ENCODE measurements at regions not wholly inside any gene's neighbourhood (a gene's known extent, or its start where the extent isn't known, plus 50 kb on each side); places are given as distances from the start of the nearest gene placed in this dataset.

- H3K27me3 ChIP-seq (ENCODE audit: control insufficient read depth, insufficient read depth, low read length) = no peaks in the 10 kb centered on the region
- peaks cover 70% of the 10 kb centered on the region for H3K9me3 ChIP-seq (ENCODE audit: control insufficient read depth, insufficient read depth, low read length)
- no peak for TF ChIP-seq CTCF (IDR thresholded peaks at IDR 0.05; ENCODE audit: low read depth, low read length)
- CTCF ChIA-PET = no interaction called here
- DNase-seq (ENCODE audit: low read depth, low spot score) = no peak
- no peak overlapping the region for H3K4me3 ChIP-seq (ENCODE audit: low read depth, low read length)
- POLR2A ChIA-PET = no interaction called here
- no peak overlapping the region for H3K27ac ChIP-seq (ENCODE audit: low read depth, low read length)
Observed at GRCh38 chr5:2906302-2907090, 155.0 kb upstream of the IRX2 start.

DNA sequence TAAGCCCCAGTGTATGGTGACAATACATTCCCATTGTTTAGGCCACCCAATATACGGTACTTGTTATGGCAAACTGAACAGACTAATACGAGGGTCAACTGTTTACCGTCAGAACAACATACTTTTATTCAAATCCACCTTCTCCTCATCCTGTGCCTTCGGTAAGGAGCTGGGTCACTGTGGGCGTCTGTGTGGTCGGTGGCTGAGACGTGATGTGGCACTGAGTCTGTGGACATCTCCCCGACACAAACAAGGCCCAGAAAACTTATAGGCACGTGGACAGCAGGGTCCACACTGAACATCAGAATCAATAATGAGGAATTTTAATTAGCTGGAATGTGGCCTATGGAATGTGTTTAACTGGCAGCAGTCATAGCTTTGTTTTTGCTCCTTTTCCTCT lies 154.3 kb upstream of the IRX2 start:
- Histone ChIP-seq H3K27ac (ENCODE audit: low read depth, low read length) (no peak overlapping the region), H3K27me3 (ENCODE audit: control insufficient read depth, insufficient read depth, low read length) (no peaks in the 10 kb centered on the region), H3K9me3 (ENCODE audit: control insufficient read depth, insufficient read depth, low read length) (peaks cover 76% of the 10 kb centered on the region), H3K4me3 (ENCODE audit: low read depth, low read length) (no peak overlapping the region)
- CTCF ChIA-PET = no interaction called here
- DNase-seq (ENCODE audit: low read depth, low spot score) = no peak
- TF ChIP-seq CTCF (IDR thresholded peaks at IDR 0.05; ENCODE audit: low read depth, low read length) = no peak
- POLR2A ChIA-PET = no interaction called here

- no peak overlapping the region for H3K27ac ChIP-seq (ENCODE audit: low read depth, low read length)
- ChIA-PET POLR2A (no interaction called here), CTCF (no interaction called here)
- H3K4me3 ChIP-seq (ENCODE audit: low read depth, low read length) = no peak overlapping the region
- H3K27me3 ChIP-seq (ENCODE audit: control insufficient read depth, insufficient read depth, low read length) = no peaks in the 10 kb centered on the region
- DNase-seq (ENCODE audit: low read depth, low spot score) = no peak
- TF ChIP-seq CTCF (IDR thresholded peaks at IDR 0.05; ENCODE audit: low read depth, low read length) = no peak
- H3K9me3 ChIP-seq (ENCODE audit: control insufficient read depth, insufficient read depth, low read length) = peaks cover 75% of the 10 kb centered on the region
Observed at GRCh38 chr5:2904956-2905355, 153.5 kb upstream of the IRX2 start.

GRCh38 chr5:2904399-2904798 lies 152.9 kb upstream of the IRX2 start:
- Histone ChIP-seq H3K9me3 (ENCODE audit: control insufficient read depth, insufficient read depth, low read length) (peaks cover 77% of the 10 kb centered on the region), H3K4me3 (ENCODE audit: low read depth, low read length) (no peak overlapping the region), H3K27ac (ENCODE audit: low read depth, low read length) (no peak overlapping the region), H3K27me3 (ENCODE audit: control insufficient read depth, insufficient read depth, low read length) (no peaks in the 10 kb centered on the region)
- CTCF ChIA-PET = no interaction called here
- no peak for DNase-seq (ENCODE audit: low read depth, low spot score)
- POLR2A ChIA-PET = no interaction called here
- no peak for TF ChIP-seq CTCF (IDR thresholded peaks at IDR 0.05; ENCODE audit: low read depth, low read length)

GRCh38 chr5:2903451-2904395 lies 152.2 kb upstream of the IRX2 start:
- Histone ChIP-seq H3K27me3 (ENCODE audit: control insufficient read depth, insufficient read depth, low read length) (no peaks in the 10 kb centered on the region), H3K4me3 (ENCODE audit: low read depth, low read length) (no peak overlapping the region), H3K27ac (ENCODE audit: low read depth, low read length) (no peak overlapping the region), H3K9me3 (ENCODE audit: control insufficient read depth, insufficient read depth, low read length) (peaks cover 79% of the 10 kb centered on the region)
- CTCF ChIA-PET = no interaction called here
- POLR2A ChIA-PET = no interaction called here
- no peak for DNase-seq (ENCODE audit: low read depth, low spot score)
- no peak for TF ChIP-seq CTCF (IDR thresholded peaks at IDR 0.05; ENCODE audit: low read depth, low read length)
